Glomerular visceral epithelial cell (primary cell): ENCODE measurements at regions not wholly inside any gene's neighbourhood (a gene's known extent, or its start where the extent isn't known, plus 50 kb on each side); places are given as distances from the start of the nearest gene placed in this dataset.
"Not testable (repeated sequence)": the region's sequence is repeated elsewhere in the genome, so short reads cannot be mapped to it uniquely, and the experiment has no call there.

Experiments used
- DNase-seq: peaks from one replicate; pipeline ENCODE4 v3.0.0-alpha.2; 2016; ENCODE audit errors: extremely low spot score

GRCh38 chr3:195669310-195669709 is 51.5 kb upstream of the MUC20 start:
- not testable (repeated sequence) for DNase-seq

GRCh38 chr3:195668131-195668766 is 52.5 kb upstream of the MUC20 start:
- DNase-seq: not testable (repeated sequence)

GRCh38 chr3:195665311-195665710 is 55.5 kb upstream of the MUC20 start:
- DNase-seq: not testable (repeated sequence)

- not testable (repeated sequence) for DNase-seq
These were observed 56.6 kb upstream of the MUC20 start for GRCh38 chr3:195664131-195664530.

GRCh38 chr3:195659136-195659533 is 61.6 kb upstream of the MUC20 start:
- not testable (repeated sequence) for DNase-seq

- not testable (repeated sequence) for DNase-seq
These were observed 62.2 kb upstream of the MUC20 start for GRCh38 chr3:195658381-195659135.

- peak; percentile 78 for DNase-seq
These were observed 63.1 kb upstream of the MUC20 start for GRCh38 chr3:195657475-195658372.

GRCh38 chr3:195656091-195656490 is 64.7 kb upstream of the MUC20 start:
- DNase-seq: not testable (repeated sequence)

- not testable (repeated sequence) for DNase-seq
These were observed 66.0 kb upstream of the MUC20 start for GRCh38 chr3:195654746-195655145.

- DNase-seq: not testable (repeated sequence)
These were observed 66.6 kb upstream of the MUC20 start for GRCh38 chr3:195654138-195654537.

GRCh38 chr3:195653641-195654040 is 67.1 kb upstream of the MUC20 start:
- DNase-seq: not testable (repeated sequence)

GRCh38 chr3:195647912-195648702 is 64.4 kb upstream of the APOD start:
- DNase-seq: not testable (repeated sequence)

GRCh38 chr3:195645872-195646271 is 62.1 kb upstream of the APOD start:
- not testable (repeated sequence) for DNase-seq

- DNase-seq: not testable (repeated sequence)
These were observed 59.5 kb upstream of the APOD start for GRCh38 chr3:195643245-195643644.

GRCh38 chr3:195642311-195642710 is 58.6 kb upstream of the APOD start:
- DNase-seq: not testable (repeated sequence)

- DNase-seq: not testable (repeated sequence)
These were observed 54.7 kb upstream of the APOD start for GRCh38 chr3:195638456-195638855.

- DNase-seq: not testable (repeated sequence)
These were observed 53.9 kb upstream of the APOD start for GRCh38 chr3:195637473-195638233.

GRCh38 chr3:195637011-195637410 is 53.3 kb upstream of the APOD start:
- not testable (repeated sequence) for DNase-seq

- DNase-seq: not testable (repeated sequence)
These were observed 52.4 kb upstream of the APOD start for GRCh38 chr3:195635898-195636685.
